GM12875 (cell line): ENCODE measurements at regions not wholly inside any gene's neighbourhood (a gene's known extent, or its start where the extent isn't known, plus 50 kb on each side); places are given as distances from the start of the nearest gene placed in this dataset.

Experiments
- H3K4me3 ChIP-seq: one replicate; pipeline ENCODE4 v1.5.1; 2011; ENCODE audit warnings: low read depth, low read length, control low read depth
- TF ChIP-seq, protein P1 (sequence below): IDR thresholded peaks from 2 replicates; pipeline ENCODE4 v1.5.1; 2011; ENCODE audit warnings: low read depth, mild to moderate bottlenecking, control low read depth, inconsistent platforms, low read length, moderate library complexity, borderline replicate concordance; ENCODE audit not compliant: insufficient read depth

DNA sequence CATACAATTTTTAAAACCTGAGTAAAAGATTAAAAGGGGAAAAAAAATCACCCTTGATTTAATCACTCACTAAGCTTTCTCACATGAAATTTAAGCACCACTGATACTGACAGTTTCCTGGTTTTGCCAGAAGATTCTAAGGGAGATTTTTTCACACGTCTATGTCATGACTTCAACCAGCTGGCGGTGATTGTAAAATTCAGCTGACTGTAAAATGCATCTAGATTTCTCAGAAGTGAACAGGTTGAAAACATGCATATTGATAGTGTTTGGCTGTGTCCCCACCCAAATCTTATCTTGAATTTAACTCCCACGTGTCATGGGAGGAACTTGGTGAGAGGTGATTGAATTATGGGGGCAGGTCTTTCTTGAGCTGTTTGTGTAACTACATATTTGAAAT, 566.8 kb downstream of the PCDH18 start:
- TF ChIP-seq, protein P1, sequence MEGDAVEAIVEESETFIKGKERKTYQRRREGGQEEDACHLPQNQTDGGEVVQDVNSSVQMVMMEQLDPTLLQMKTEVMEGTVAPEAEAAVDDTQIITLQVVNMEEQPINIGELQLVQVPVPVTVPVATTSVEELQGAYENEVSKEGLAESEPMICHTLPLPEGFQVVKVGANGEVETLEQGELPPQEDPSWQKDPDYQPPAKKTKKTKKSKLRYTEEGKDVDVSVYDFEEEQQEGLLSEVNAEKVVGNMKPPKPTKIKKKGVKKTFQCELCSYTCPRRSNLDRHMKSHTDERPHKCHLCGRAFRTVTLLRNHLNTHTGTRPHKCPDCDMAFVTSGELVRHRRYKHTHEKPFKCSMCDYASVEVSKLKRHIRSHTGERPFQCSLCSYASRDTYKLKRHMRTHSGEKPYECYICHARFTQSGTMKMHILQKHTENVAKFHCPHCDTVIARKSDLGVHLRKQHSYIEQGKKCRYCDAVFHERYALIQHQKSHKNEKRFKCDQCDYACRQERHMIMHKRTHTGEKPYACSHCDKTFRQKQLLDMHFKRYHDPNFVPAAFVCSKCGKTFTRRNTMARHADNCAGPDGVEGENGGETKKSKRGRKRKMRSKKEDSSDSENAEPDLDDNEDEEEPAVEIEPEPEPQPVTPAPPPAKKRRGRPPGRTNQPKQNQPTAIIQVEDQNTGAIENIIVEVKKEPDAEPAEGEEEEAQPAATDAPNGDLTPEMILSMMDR: no peak
- H3K4me3 ChIP-seq: no peak overlapping the region

DNA sequence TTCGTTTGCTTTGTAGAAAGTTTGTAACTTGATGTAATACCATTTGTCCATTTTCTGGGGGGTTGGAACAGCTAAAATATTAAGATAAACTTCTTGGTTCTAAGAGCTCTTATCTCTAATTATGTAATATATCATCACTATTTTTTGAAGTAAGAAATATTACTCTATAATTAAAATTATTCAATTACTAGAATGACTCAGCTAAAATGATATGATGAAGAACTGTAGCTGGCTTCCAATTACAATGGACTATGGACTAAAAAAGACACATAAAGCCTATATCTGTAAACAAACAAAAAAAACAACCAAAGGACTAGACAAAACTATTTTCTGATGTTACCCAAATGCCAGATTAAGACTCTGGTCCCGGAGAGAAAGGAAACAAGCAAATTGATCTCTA, 569.4 kb downstream of the PCDH18 start:
- TF ChIP-seq, protein P1: no peak
- no peak overlapping the region for H3K4me3 ChIP-seq

DNA sequence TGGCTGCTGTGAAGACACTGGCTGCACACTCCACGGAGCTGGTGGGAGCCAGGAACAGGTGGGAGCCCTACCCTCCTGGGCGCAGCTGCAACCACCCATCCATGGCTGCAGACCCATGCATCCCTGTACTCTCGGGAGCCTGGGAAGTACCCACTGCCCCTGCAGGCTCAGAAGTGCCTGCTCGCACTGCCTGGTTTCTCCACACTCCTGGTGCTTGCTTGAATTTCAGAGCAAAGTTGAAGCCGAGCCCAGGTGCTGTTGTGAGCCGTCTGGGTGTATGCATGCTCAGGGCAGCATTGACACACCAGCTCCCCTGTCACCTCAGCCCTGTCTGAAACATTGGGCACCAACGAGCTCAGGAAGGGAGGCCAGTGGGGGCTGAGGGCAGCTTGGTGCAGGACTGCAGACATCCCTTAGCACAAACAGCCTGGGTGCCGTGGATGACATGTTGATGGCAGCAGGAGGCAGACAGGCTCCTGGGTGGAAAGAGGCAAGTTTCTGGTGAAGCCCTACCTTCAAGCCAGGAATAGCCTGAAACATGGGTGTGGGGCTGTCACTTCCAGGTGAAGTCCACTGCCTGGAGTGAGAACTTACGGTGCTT, 585.9 kb downstream of the PCDH18 start:
- TF ChIP-seq, protein P1: no peak
- H3K4me3 ChIP-seq: no peak overlapping the region

DNA sequence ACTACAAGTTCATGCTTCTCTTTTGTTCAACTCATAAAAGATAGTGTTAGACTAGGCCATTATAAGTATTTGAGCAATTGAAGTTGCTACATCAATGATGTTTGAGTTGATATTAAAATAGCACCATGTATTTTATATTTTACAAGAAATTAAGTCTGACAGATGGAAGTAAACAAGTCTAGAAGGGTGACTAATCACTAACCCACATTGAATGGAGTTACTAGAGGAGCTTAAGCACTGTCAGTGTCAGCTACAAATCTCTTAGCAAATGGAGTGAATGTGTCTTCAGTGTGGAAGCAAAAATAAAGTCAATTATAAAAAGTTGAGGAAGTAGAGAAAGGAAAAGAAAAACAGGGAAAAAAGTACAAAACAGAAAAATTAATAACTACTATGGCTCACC, 592.5 kb downstream of the PCDH18 start:
- TF ChIP-seq, protein P1: no peak
- H3K4me3 ChIP-seq: no peak overlapping the region

DNA sequence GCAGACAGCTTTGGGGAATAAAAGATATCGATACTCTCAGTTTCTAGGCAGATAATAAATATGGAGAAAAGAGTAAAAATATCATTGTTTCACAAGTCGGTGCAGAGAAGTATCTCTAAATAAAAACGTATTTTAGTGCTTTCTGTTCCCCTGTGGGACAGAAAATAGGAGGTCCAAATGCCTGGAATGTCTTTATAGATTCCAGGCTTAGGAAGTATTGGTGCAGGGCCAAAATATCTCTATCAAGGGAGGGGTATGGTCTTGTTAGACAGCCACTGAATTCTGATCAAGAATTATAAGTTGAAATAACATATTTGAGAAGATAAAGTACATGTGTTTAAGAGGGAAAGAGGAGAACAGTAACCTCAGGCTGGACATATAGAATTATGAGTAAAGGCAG, 596.4 kb downstream of the PCDH18 start:
- TF ChIP-seq, protein P1: no peak
- no peak overlapping the region for H3K4me3 ChIP-seq

DNA sequence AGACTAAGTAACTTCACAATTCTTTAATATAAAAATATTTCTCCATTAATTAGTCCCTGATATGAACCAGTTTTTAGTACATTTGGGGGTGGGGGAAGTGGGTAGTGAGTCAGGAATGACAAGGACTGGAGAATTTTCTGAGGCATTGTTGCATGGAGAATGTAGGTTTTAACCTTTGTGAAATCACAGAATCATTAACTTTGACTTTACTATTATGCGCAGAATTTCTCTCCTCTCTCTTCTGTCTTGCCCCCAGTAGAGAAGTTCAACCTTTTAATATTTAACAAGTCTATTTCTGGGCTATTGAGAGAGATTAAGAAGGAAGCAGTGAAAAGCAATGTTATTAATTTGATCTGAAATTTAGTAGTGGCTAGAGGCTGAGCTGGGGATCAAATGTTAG, 597.0 kb downstream of the PCDH18 start:
- TF ChIP-seq, protein P1: no peak
- H3K4me3 ChIP-seq: no peak overlapping the region

DNA sequence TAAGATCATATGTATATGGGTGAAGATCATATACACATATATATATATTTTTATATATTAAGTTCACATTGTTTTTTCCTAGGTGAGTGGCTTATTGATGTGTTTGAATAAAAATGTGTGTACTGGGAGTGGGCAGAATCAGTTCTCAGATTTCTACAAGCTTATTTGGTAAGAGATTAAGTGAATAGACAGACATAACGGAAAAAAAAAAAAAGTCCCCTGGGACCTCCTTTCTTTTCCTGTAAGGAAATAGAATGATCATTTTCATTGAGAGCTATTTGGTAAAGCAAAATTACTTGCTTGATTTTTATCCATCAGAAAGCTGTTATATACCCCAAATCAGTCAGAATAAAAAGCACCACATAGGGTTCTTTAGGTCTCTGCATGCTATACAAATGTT, 597.7 kb downstream of the PCDH18 start:
- TF ChIP-seq, protein P1: no peak

More for the DNA sequence above, 597.7 kb downstream of the PCDH18 start:
- H3K4me3 ChIP-seq: no peak overlapping the region
